ENCODE measurements at regions not wholly inside any gene's neighbourhood (a gene's known extent, or its start where the extent isn't known, plus 50 kb on each side); places are given as distances from the start of the nearest gene placed in this dataset.

GRCh38 chr1:56061824-56062223 is 517.5 kb downstream of the PLPP3 start:
- H3K27me3 ChIP-seq (ENCODE audit: insufficient read depth, low read length) = no peaks in the 10 kb centered on the region
- H3K9me3 ChIP-seq (ENCODE audit: low read length) = no peaks in the 10 kb centered on the region
- no peaks in the 10 kb centered on the region for H4K20me1 ChIP-seq (ENCODE audit: insufficient read depth, low read length)
- no peak overlapping the region for H2AFZ ChIP-seq (ENCODE audit: low read length)
- no peaks in the 10 kb centered on the region for H3K79me2 ChIP-seq (ENCODE audit: insufficient read depth, low read length)
- H3K4me2 ChIP-seq (ENCODE audit: low read length) = no peak overlapping the region
- no peaks in the 10 kb centered on the region for H3K9me2 ChIP-seq (ENCODE audit: low read depth, low read length)
- H3K36me3 ChIP-seq (ENCODE audit: insufficient read depth, low read length) = no peaks in the 10 kb centered on the region
- TF ChIP-seq, protein P1, sequence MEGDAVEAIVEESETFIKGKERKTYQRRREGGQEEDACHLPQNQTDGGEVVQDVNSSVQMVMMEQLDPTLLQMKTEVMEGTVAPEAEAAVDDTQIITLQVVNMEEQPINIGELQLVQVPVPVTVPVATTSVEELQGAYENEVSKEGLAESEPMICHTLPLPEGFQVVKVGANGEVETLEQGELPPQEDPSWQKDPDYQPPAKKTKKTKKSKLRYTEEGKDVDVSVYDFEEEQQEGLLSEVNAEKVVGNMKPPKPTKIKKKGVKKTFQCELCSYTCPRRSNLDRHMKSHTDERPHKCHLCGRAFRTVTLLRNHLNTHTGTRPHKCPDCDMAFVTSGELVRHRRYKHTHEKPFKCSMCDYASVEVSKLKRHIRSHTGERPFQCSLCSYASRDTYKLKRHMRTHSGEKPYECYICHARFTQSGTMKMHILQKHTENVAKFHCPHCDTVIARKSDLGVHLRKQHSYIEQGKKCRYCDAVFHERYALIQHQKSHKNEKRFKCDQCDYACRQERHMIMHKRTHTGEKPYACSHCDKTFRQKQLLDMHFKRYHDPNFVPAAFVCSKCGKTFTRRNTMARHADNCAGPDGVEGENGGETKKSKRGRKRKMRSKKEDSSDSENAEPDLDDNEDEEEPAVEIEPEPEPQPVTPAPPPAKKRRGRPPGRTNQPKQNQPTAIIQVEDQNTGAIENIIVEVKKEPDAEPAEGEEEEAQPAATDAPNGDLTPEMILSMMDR (IDR thresholded peaks at IDR 0.05; ENCODE audit: low read length) = no peak
- TF ChIP-seq EZH2 (IDR thresholded peaks at IDR 0.05; ENCODE audit: borderline replicate concordance, low read length) = no peak
- H3F3A ChIP-seq (ENCODE audit: insufficient read depth, low read length) = no peaks in the 10 kb centered on the region
- no peak overlapping the region for H3K4me3 ChIP-seq (ENCODE audit: low read depth, low read length, poor library complexity, severe bottlenecking)
- no peak overlapping the region for H3K27ac ChIP-seq (ENCODE audit: low read depth, low read length, poor library complexity, severe bottlenecking)
- H3K4me1 ChIP-seq (ENCODE audit: insufficient read depth, low read length, severe bottlenecking) = no peaks in the 10 kb centered on the region
- H3K9ac ChIP-seq (ENCODE audit: low read length) = no peak overlapping the region

- Histone ChIP-seq H3F3A (ENCODE audit: insufficient read depth, low read length) (no peaks in the 10 kb centered on the region), H3K27ac (ENCODE audit: low read depth, low read length, poor library complexity, severe bottlenecking) (no peak overlapping the region)
- TF ChIP-seq, protein P1 (IDR thresholded peaks at IDR 0.05; ENCODE audit: low read length) = no peak
- TF ChIP-seq EZH2 (IDR thresholded peaks at IDR 0.05; ENCODE audit: borderline replicate concordance, low read length) = no peak
These were observed 518.5 kb downstream of the PLPP3 start for GRCh38 chr1:56060906-56061305.

GRCh38 chr1:56057466-56058405 is 521.6 kb downstream of the PLPP3 start:
- Histone ChIP-seq H3K36me3 (ENCODE audit: insufficient read depth, low read length) (no peaks in the 10 kb centered on the region), H3K4me1 (ENCODE audit: insufficient read depth, low read length, severe bottlenecking) (no peaks in the 10 kb centered on the region), H3K9ac (ENCODE audit: low read length) (no peak overlapping the region), H3K27me3 (ENCODE audit: insufficient read depth, low read length) (no peaks in the 10 kb centered on the region), H2AFZ (ENCODE audit: low read length) (no peak overlapping the region), H3K79me2 (ENCODE audit: insufficient read depth, low read length) (no peaks in the 10 kb centered on the region), H3F3A (ENCODE audit: insufficient read depth, low read length) (no peaks in the 10 kb centered on the region), H4K20me1 (ENCODE audit: insufficient read depth, low read length) (no peaks in the 10 kb centered on the region), H3K4me3 (ENCODE audit: low read depth, low read length, poor library complexity, severe bottlenecking) (no peak overlapping the region), H3K27ac (ENCODE audit: low read depth, low read length, poor library complexity, severe bottlenecking) (no peak overlapping the region), H3K9me3 (ENCODE audit: low read length) (no peaks in the 10 kb centered on the region), H3K4me2 (ENCODE audit: low read length) (no peak overlapping the region), H3K9me2 (ENCODE audit: low read depth, low read length) (no peaks in the 10 kb centered on the region)
- TF ChIP-seq, protein P1 (IDR thresholded peaks at IDR 0.05; ENCODE audit: low read length) = no peak
- TF ChIP-seq EZH2 (IDR thresholded peaks at IDR 0.05; ENCODE audit: borderline replicate concordance, low read length) = no peak

More at GRCh38 chr1:56060906-56061305, 518.5 kb downstream of the PLPP3 start:
- Histone ChIP-seq H3K4me1 (ENCODE audit: insufficient read depth, low read length, severe bottlenecking) (no peaks in the 10 kb centered on the region), H3K27me3 (ENCODE audit: insufficient read depth, low read length) (no peaks in the 10 kb centered on the region), H3K9ac (ENCODE audit: low read length) (no peak overlapping the region), H3K4me3 (ENCODE audit: low read depth, low read length, poor library complexity, severe bottlenecking) (no peak overlapping the region), H3K9me2 (ENCODE audit: low read depth, low read length) (no peaks in the 10 kb centered on the region), H3K79me2 (ENCODE audit: insufficient read depth, low read length) (no peaks in the 10 kb centered on the region), H3K36me3 (ENCODE audit: insufficient read depth, low read length) (no peaks in the 10 kb centered on the region), H4K20me1 (ENCODE audit: insufficient read depth, low read length) (no peaks in the 10 kb centered on the region), H3K9me3 (ENCODE audit: low read length) (no peaks in the 10 kb centered on the region), H2AFZ (ENCODE audit: low read length) (no peak overlapping the region), H3K4me2 (ENCODE audit: low read length) (no peak overlapping the region)
